Breast epithelium (tissue), 4 donors: ENCODE measurements at regions not wholly inside any gene's neighbourhood (a gene's known extent, or its start where the extent isn't known, plus 50 kb on each side); places are given as distances from the start of the nearest gene placed in this dataset.

Experiments used
- DNase-seq, 2 donors: peaks; one replicate each; pipeline ENCODE4 v3.0.0-alpha.2; 2019; ENCODE audit warnings: low spot score in 2 of 2
- H3K27ac ChIP-seq, 2 donors: fragments of 200-600 bp; sonication (generic) in 1 of 2; one replicate each; pipeline ENCODE4 v1.5.1; 2016 to 2019; ENCODE audit warnings: mild to moderate bottlenecking in 1 of 2
- H3K27me3 ChIP-seq, 2 donors: fragments of 200-600 bp; sonication (generic) in 1 of 2; one replicate each; pipeline versions ENCODE4 v1.5.1 to v1.6.0; 2017 to 2019; ENCODE audit warnings: control low read depth in 1 of 2, mild to moderate bottlenecking in 1 of 2
- H3K36me3 ChIP-seq: fragments of 200-600 bp; one replicate; pipeline ENCODE4 v1.5.1; 2019
- H3K4me1 ChIP-seq, 2 donors: fragments of 200-600 bp; sonication (generic); one replicate each; pipeline ENCODE4 v1.5.1; 2016 to 2019; ENCODE audit warnings: control low read depth in 1 of 2
- H3K4me3 ChIP-seq, 3 donors: fragments of 200-600 bp; sonication (generic); 1 replicate in 2 of 3; 2 replicates in 1 of 3; pipeline ENCODE4 v1.5.1; 2016 to 2019; ENCODE audit warnings: mild to moderate bottlenecking in 3 of 3, moderate library complexity in 2 of 3
- H3K9me3 ChIP-seq, 2 donors: fragments of 200-600 bp; sonication (generic) in 1 of 2; one replicate each; pipeline ENCODE4 v1.5.1; 2016 to 2019; ENCODE audit warnings: control low read depth in 1 of 2
- POLR2A ChIP-seq: fragments of 450-650 bp; IDR thresholded peaks from one replicate; pipeline ENCODE4 v1.6.1; 2016; ENCODE audit warnings: antibody characterized with exemption, mild to moderate bottlenecking, moderate library complexity
- POLR2AphosphoS5 ChIP-seq, 3 donors: sonication (generic); formaldehyde crosslinking; IDR thresholded peaks; one replicate each; pipeline ENCODE4 v1.6.1; 2017; ENCODE audit warnings: antibody characterized with exemption in 3 of 3
- intact Hi-C: fragments of 100-400 bp; cut with DNase I; formaldehyde crosslinking; loops from one replicate; pipeline ENCODE4 v1.15.1; 2023; ENCODE audit warnings: low total_unique reads
- TF ChIP-seq, protein P1 (sequence below), 3 donors: fragments of 450-650 bp; IDR thresholded peaks; one replicate each; pipeline ENCODE4 v1.5.1; 2016 to 2017; ENCODE audit warnings: antibody characterized with exemption in 3 of 3, mild to moderate bottlenecking in 3 of 3, moderate library complexity in 3 of 3

DNA sequence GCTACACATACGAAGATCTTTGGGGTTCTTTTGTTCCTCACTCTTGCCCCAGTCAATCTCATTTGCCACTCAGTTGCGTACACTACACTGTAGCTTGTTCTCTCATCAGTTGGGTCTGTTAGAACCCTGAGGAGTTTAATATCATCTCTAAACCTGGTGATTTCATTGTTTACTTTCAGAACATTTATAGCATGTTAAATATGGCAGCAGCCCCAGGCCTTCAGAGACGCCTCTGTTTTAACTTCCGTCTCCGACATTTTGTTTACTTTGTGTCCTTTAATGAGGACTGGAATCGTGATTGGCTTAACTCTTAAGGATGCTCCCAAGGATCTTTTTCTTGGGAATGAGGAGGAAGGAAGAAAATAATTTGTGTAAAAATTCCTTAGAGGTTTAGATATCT lies 510.1 kb downstream of the NR2F1-AS1 start:
- H3K4me3 ChIP-seq: no peak overlapping the region
- no peaks in the 10 kb centered on the region for H3K4me1 ChIP-seq
- H3K27ac ChIP-seq: peak overlapping the region in 1 of 2 donors; percentile 56
- intact Hi-C loops: no loop called here
- no peaks in the 10 kb centered on the region for H3K36me3 ChIP-seq
- DNase-seq: no peak
- TF ChIP-seq POLR2AphosphoS5 (IDR thresholded peaks at IDR 0.05) (no peak), POLR2A (no peak)
- TF ChIP-seq, protein P1, sequence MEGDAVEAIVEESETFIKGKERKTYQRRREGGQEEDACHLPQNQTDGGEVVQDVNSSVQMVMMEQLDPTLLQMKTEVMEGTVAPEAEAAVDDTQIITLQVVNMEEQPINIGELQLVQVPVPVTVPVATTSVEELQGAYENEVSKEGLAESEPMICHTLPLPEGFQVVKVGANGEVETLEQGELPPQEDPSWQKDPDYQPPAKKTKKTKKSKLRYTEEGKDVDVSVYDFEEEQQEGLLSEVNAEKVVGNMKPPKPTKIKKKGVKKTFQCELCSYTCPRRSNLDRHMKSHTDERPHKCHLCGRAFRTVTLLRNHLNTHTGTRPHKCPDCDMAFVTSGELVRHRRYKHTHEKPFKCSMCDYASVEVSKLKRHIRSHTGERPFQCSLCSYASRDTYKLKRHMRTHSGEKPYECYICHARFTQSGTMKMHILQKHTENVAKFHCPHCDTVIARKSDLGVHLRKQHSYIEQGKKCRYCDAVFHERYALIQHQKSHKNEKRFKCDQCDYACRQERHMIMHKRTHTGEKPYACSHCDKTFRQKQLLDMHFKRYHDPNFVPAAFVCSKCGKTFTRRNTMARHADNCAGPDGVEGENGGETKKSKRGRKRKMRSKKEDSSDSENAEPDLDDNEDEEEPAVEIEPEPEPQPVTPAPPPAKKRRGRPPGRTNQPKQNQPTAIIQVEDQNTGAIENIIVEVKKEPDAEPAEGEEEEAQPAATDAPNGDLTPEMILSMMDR (IDR thresholded peaks at IDR 0.05): no peak
- H3K9me3 ChIP-seq: no peaks in the 10 kb centered on the region
- no peaks in the 10 kb centered on the region for H3K27me3 ChIP-seq

DNA sequence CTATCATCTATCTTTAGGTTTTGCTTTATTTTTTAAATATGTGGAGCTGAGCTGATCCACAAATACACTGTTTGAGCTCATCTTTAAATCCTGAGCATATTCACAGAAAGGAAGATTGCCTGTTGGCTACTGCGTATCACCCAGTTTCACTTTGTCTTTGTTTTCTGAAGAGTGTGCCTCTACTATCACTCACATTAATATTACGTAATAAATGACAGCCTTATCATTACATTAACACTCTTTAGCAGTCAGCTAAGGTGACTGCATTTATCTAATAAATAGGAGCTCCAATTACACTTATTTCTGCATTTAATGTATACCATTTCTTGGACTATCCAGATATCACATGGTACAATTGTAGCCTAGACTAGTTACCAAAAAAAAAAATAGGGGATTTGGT lies 511.7 kb downstream of the NR2F1-AS1 start:
- Histone ChIP-seq H3K9me3 (no peaks in the 10 kb centered on the region), H3K27ac (no peak overlapping the region), H3K36me3 (no peaks in the 10 kb centered on the region), H3K27me3 (no peaks in the 10 kb centered on the region), H3K4me1 (no peaks in the 10 kb centered on the region), H3K4me3 (no peak overlapping the region)
- no peak for TF ChIP-seq POLR2A
- DNase-seq: no peak
- intact Hi-C loops: no loop called here

DNA sequence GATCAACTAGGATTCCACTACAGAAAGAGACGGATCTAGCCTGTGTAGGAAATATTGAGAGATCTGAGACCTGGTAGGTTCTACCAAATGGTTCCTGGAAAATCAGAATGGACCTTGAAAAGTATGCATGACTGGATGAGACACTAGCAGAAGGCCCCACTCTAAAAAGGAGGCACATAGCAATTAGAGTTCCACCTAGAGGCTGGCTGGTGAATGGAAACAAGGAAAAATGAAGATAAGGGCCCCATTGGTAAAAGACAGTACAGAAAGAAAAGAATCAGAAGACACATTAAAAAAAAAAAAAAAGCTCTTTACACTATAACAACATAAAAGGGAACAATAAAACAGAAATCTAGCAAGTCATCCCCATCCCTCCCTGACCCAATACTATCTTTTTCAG lies 518.5 kb downstream of the NR2F1-AS1 start:
- H3K4me3 ChIP-seq: no peak overlapping the region
- TF ChIP-seq POLR2AphosphoS5 (IDR thresholded peaks at IDR 0.05) (no peak), POLR2A (no peak)
- TF ChIP-seq, protein P1 (IDR thresholded peaks at IDR 0.05): no peak
- no peaks in the 10 kb centered on the region for H3K9me3 ChIP-seq
- no peaks in the 10 kb centered on the region for H3K27me3 ChIP-seq
- no peaks in the 10 kb centered on the region for H3K4me1 ChIP-seq
- no peak overlapping the region for H3K27ac ChIP-seq
- no peaks in the 10 kb centered on the region for H3K36me3 ChIP-seq
- intact Hi-C loops: no loop called here
- DNase-seq: no peak

DNA sequence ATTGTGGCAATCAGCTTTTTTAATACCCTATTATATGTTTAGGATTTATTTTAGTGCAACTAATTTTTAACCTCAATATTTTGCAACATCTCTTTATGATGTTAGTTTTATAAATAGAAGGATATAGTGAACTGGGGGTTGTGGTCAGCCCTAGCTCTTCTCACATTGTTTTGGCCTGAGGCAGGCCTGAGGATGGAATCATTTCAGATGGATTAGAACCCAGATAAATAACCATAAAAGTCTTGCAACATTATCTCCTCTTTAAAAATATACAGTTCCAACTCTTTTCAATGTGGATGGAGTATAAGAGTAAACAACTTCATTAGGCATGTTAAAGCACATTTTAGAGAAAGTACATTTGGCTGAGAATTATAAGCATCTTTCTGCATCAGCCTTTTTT lies 522.7 kb downstream of the NR2F1-AS1 start:
- no peaks in the 10 kb centered on the region for H3K27me3 ChIP-seq
- no peaks in the 10 kb centered on the region for H3K36me3 ChIP-seq
- intact Hi-C loops: no loop called here
- DNase-seq: no peak
- H3K4me1 ChIP-seq: no peaks in the 10 kb centered on the region
- no peak overlapping the region for H3K4me3 ChIP-seq
- H3K27ac ChIP-seq: no peak overlapping the region
- H3K9me3 ChIP-seq: no peaks in the 10 kb centered on the region
- no peak for TF ChIP-seq POLR2AphosphoS5 (IDR thresholded peaks at IDR 0.05)
- TF ChIP-seq POLR2A: no peak
- TF ChIP-seq, protein P1 (IDR thresholded peaks at IDR 0.05): no peak

DNA sequence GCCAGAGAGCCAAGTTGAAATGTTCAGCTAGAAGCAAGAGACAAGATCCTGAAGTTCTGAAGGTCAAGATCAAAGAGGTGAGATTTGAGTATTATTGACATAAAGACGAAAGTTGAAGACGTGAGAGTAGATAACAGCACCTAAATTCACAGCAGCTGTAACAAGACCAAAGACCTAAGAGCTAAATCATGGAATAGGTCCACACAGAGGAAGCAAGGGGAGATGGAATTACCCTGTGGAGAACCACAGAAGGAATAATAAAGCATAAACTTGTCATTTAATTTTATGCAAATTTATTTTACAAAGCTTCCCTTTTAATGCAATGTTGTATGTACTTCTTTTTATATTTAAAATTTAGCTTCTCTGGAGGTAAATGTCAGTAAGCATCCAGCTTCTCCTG lies 523.7 kb downstream of the NR2F1-AS1 start:
- Histone ChIP-seq H3K27ac (no peak overlapping the region), H3K4me1 (no peaks in the 10 kb centered on the region), H3K9me3 (no peaks in the 10 kb centered on the region), H3K36me3 (no peaks in the 10 kb centered on the region), H3K27me3 (no peaks in the 10 kb centered on the region), H3K4me3 (no peak overlapping the region)
- no peak for TF ChIP-seq POLR2AphosphoS5 (IDR thresholded peaks at IDR 0.05)
- no peak for DNase-seq
- intact Hi-C loops: no loop called here

DNA sequence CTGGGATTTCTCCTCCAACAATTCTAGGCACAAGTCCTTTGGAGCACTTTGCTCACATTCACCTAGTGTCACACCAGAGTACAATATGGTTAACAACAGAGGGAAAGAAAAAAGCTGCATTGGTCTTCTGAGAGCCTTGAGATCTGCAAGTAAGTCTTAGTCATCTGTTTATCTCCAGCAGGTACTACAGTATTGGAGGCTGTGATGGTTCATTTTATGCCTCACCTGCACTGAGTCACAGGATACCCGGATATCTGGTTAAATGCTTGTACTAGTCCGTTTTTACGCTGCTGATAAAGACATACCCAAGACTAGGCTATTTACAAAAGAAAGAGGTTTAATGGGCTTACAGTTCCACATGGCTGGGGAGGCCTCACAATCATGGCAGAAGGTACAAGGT lies 525.0 kb downstream of the NR2F1-AS1 start:
- Histone ChIP-seq H3K36me3 (no peaks in the 10 kb centered on the region), H3K27ac (no peak overlapping the region), H3K27me3 (no peaks in the 10 kb centered on the region), H3K9me3 (no peaks in the 10 kb centered on the region), H3K4me3 (no peak overlapping the region), H3K4me1 (no peaks in the 10 kb centered on the region)
- no peak for DNase-seq
- intact Hi-C loops: no loop called here
- TF ChIP-seq, protein P1 (IDR thresholded peaks at IDR 0.05): no peak
- no peak for TF ChIP-seq POLR2AphosphoS5 (IDR thresholded peaks at IDR 0.05)
- no peak for TF ChIP-seq POLR2A
